ENCODE measurements at regions not wholly inside any gene's neighbourhood (a gene's known extent, or its start where the extent isn't known, plus 50 kb on each side); places are given as distances from the start of the nearest gene placed in this dataset.

- Histone ChIP-seq H3K79me1 (ENCODE audit: insufficient read depth, low read depth, low read length, poor library complexity, severe bottlenecking) (no peaks in the 10 kb centered on the region), H3K4me1 (ENCODE audit: insufficient read depth, low read length) (peaks cover 5% of the 10 kb centered on the region), H2BK15ac (ENCODE audit: low read depth, low read length) (no peak overlapping the region), H4K20me1 (ENCODE audit: control insufficient read depth, insufficient read depth, insufficient read length) (no peaks in the 10 kb centered on the region), H3K23ac (ENCODE audit: insufficient read length, low read depth, low read length) (no peak overlapping the region), H3K79me2 (ENCODE audit: insufficient read depth, low read length) (no peaks in the 10 kb centered on the region), H2AK5ac (ENCODE audit: insufficient read length, low read length) (no peak overlapping the region), H3K56ac (ENCODE audit: insufficient read length, low read depth, low read length) (no peak overlapping the region), H3K9ac (ENCODE audit: extremely low read depth, insufficient read length, low read length) (no peak overlapping the region), H3K23me2 (ENCODE audit: insufficient read length, low read depth, low read length, poor library complexity, severe bottlenecking) (no peaks in the 10 kb centered on the region), H2BK120ac (ENCODE audit: low read depth, low read length, poor library complexity, severe bottlenecking) (no peak overlapping the region), H3K27ac (ENCODE audit: insufficient read length, low read depth, low read length) (no peak overlapping the region), H2BK20ac (ENCODE audit: low read depth, low read length, poor library complexity, severe bottlenecking) (no peak overlapping the region), H2BK12ac (ENCODE audit: insufficient read length, low read depth, low read length) (no peak overlapping the region), H2BK5ac (ENCODE audit: insufficient read length, low read length) (no peak overlapping the region), H3K4me2 (ENCODE audit: insufficient read depth, insufficient read length, low read length) (no peak overlapping the region), H4K8ac (replicated peaks; ENCODE audit: insufficient read length, low read depth, low read length) (no peak overlapping the region), H3K4ac (ENCODE audit: low read depth, low read length) (no peak overlapping the region), H4K5ac (ENCODE audit: insufficient read length, low read depth, low read length) (no peak overlapping the region), H3K14ac (ENCODE audit: insufficient read depth, low read length) (no peak overlapping the region), H2AFZ (ENCODE audit: low read length) (no peak overlapping the region), H3K27me3 (ENCODE audit: insufficient read depth, low read length) (no peaks in the 10 kb centered on the region; the same call in 1 of the 2 replicates), H4K91ac (ENCODE audit: insufficient read length, low read depth, low read length) (no peak overlapping the region), H3K9me3 (ENCODE audit: control insufficient read depth, low read depth, low read length) (no peaks in the 10 kb centered on the region), H3K18ac (ENCODE audit: insufficient read length, low read depth, low read length) (no peak overlapping the region), H3T11ph (ENCODE audit: low read length) (no peak overlapping the region)
- Mint-ChIP-seq H3K27ac (no peak overlapping the region), H3K27me3 (ENCODE audit: low read depth) (no peaks in the 10 kb centered on the region), H3K9me3 (no peaks in the 10 kb centered on the region), H3K4me3 (no peak overlapping the region), H3K4me1 (peaks cover 13 to 16% of the 10 kb centered on the region in 2 experiments), H3K36me3 (ENCODE audit: insufficient read depth in 1 of 3, low read depth in 3 of 3) (no peaks in the 10 kb centered on the region)
- DNase-seq = no peak
- WGBS (ENCODE audit: extremely low coverage, insufficient read length, low lambda C conversion rate) = no CpG with 5 or more reads among the region's 6 CpGs
- TF ChIP-seq CTCF (conservative IDR thresholded peaks at IDR 0.05) = no peak
Observed at GRCh38 chr9:108677776-108678175, 178.0 kb downstream of the ACTL7B start.
